ENCODE measurements at regions not wholly inside any gene's neighbourhood (a gene's known extent, or its start where the extent isn't known, plus 50 kb on each side); places are given as distances from the start of the nearest gene placed in this dataset.

- TF ChIP-seq CTCF (IDR thresholded peaks at IDR 0.05; ENCODE audit: poor library complexity) (no peak), EZH2 (IDR thresholded peaks at IDR 0.05; ENCODE audit: borderline replicate concordance) (no peak)
Measured at GRCh38 chr4:130424211-130424610, 1328.3 kb downstream of the C4orf33 start.

Measured in hepatocyte (in vitro differentiated cells).